Neutrophil (primary cell): ENCODE measurements at regions not wholly inside any gene's neighbourhood (a gene's known extent, or its start where the extent isn't known, plus 50 kb on each side); places are given as distances from the start of the nearest gene placed in this dataset.
"Not testable (repeated sequence)": the region's sequence is repeated elsewhere in the genome, so short reads cannot be mapped to it uniquely, and the experiment has no call there.

Experiments
- H3K27ac ChIP-seq: fragments of 200-600 bp; sonication (generic); 2 replicates; pipeline ENCODE4 v1.5.1; 2016; ENCODE audit warnings: mild to moderate bottlenecking, moderate library complexity
- H3K27me3 ChIP-seq: fragments of 200-600 bp; sonication (generic); 2 replicates; pipeline ENCODE4 v1.6.0; 2016; ENCODE audit warnings: mild to moderate bottlenecking
- H3K36me3 ChIP-seq: fragments of 200-600 bp; sonication (generic); 2 replicates; pipeline ENCODE4 v1.5.1; 2017
- H3K4me1 ChIP-seq, 2 experiments: fragments of 200-600 bp in 1 of 2; sonication (generic) in 1 of 2; 1 replicate in 1 of 2; 2 replicates in 1 of 2; pipeline versions ENCODE4 v1.5.1 to v1.6.1; 2013 to 2016; ENCODE audit warnings: low read depth in 1 of 2, low read length in 1 of 2, mild to moderate bottlenecking in 1 of 2, moderate library complexity in 1 of 2; ENCODE audit not compliant: control insufficient read depth in 1 of 2, insufficient read depth in 1 of 2
- H3K4me3 ChIP-seq, 2 experiments: fragments of 200-600 bp in 1 of 2; sonication (generic) in 1 of 2; 1 replicate in 1 of 2; 2 replicates in 1 of 2; pipeline ENCODE4 v1.5.1; 2013 to 2016; ENCODE audit warnings: low read depth in 1 of 2, low read length in 1 of 2, mild to moderate bottlenecking in 1 of 2, moderate library complexity in 1 of 2
- H3K9me3 ChIP-seq: fragments of 200-600 bp; sonication (generic); 2 replicates; pipeline ENCODE4 v1.5.1; 2016
- TF ChIP-seq, protein P1 (sequence below): fragments of 200-600 bp; sonication (generic); IDR thresholded peaks from 2 replicates; pipeline ENCODE4 v1.5.1; 2016; ENCODE audit warnings: antibody characterized with exemption

DNA sequence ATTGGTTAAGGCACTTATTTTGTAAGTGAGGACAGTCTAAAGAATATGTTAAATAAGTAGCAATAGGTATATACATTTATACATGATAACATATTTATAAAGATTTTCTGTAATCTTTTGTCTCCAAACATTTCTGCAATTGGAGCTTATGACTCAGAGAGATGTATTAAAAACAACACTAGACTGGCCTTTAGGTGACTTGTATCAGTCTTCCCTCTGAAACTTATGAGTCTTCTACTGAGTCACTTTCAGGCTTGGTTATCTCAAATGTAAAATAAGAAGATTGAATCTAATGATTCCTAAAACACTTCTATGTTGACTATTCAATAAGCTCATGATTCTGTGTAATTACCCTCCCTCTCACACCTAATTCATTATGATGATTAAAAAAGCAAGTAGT lies 672.6 kb upstream of the NEGR1 start:
- Histone ChIP-seq H3K4me3 (no peak overlapping the region), H3K27ac (no peak overlapping the region), H3K4me1 (no peaks in the 10 kb centered on the region), H3K27me3 (no peaks in the 10 kb centered on the region), H3K36me3 (no peaks in the 10 kb centered on the region), H3K9me3 (no peaks in the 10 kb centered on the region)
- TF ChIP-seq, protein P1, sequence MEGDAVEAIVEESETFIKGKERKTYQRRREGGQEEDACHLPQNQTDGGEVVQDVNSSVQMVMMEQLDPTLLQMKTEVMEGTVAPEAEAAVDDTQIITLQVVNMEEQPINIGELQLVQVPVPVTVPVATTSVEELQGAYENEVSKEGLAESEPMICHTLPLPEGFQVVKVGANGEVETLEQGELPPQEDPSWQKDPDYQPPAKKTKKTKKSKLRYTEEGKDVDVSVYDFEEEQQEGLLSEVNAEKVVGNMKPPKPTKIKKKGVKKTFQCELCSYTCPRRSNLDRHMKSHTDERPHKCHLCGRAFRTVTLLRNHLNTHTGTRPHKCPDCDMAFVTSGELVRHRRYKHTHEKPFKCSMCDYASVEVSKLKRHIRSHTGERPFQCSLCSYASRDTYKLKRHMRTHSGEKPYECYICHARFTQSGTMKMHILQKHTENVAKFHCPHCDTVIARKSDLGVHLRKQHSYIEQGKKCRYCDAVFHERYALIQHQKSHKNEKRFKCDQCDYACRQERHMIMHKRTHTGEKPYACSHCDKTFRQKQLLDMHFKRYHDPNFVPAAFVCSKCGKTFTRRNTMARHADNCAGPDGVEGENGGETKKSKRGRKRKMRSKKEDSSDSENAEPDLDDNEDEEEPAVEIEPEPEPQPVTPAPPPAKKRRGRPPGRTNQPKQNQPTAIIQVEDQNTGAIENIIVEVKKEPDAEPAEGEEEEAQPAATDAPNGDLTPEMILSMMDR = no peak

GRCh38 chr1:72950900-72951299 lies 668.6 kb upstream of the NEGR1 start:
- not testable (repeated sequence) for H3K27ac ChIP-seq, H3K27me3 ChIP-seq, H3K36me3 ChIP-seq, H3K9me3 ChIP-seq, H3K4me1 ChIP-seq, H3K4me3 ChIP-seq

DNA sequence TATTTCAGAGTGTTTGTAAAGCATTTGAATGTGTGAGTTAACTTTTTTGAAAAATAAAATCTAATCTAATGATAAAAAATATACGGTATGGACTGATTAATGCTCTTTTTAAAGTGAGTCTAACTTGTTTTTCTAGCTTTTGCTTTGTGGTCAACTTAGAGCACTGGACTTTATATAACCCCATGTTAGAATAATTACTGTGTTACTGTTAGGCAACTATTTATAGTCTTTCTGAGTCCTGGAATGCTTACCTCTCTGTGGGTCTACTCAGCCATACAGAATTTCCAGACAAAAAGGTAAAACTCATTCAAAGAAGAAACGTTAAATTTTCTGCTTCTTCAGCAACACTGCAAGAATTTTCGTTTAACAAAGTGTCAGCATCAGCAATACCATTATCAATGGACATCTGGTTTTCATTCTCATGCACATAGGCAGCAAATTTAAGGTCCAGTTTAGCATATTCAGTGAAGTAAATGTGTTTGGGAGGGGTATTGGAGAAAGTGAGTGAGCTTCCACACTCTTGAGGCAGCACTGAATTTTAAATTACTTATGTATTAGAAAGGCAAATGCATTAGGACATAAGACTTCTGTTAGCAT lies 664.7 kb upstream of the NEGR1 start:
- H3K9me3 ChIP-seq = no peaks in the 10 kb centered on the region
- no peak overlapping the region for H3K4me3 ChIP-seq
- no peaks in the 10 kb centered on the region for H3K36me3 ChIP-seq
- H3K4me1 ChIP-seq = no peaks in the 10 kb centered on the region
- H3K27ac ChIP-seq = no peak overlapping the region
- TF ChIP-seq, protein P1 = no peak
- no peaks in the 10 kb centered on the region for H3K27me3 ChIP-seq

DNA sequence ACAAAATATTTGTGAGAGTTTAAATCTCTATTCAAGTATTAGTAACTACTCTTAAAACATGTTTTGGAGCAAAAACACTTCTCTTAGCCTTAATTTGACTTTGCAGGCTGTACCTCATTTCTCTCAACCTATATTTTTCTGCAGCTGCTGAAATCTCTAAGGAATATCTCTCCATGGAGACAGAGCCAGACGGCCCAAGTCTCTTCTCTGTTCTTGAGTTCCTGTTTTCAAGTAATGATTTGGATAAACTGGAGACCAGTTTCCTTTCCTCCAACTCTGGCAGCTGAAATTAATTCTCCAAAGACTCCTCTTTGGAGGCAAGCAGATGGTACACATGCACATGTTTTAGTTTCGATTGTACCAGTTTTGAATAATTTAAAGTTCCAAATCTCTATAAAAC lies 659.7 kb upstream of the NEGR1 start:
- Histone ChIP-seq H3K27ac (no peak overlapping the region), H3K27me3 (no peaks in the 10 kb centered on the region), H3K36me3 (no peaks in the 10 kb centered on the region), H3K4me1 (no peaks in the 10 kb centered on the region), H3K9me3 (no peaks in the 10 kb centered on the region), H3K4me3 (no peak overlapping the region)
- TF ChIP-seq, protein P1 = no peak

DNA sequence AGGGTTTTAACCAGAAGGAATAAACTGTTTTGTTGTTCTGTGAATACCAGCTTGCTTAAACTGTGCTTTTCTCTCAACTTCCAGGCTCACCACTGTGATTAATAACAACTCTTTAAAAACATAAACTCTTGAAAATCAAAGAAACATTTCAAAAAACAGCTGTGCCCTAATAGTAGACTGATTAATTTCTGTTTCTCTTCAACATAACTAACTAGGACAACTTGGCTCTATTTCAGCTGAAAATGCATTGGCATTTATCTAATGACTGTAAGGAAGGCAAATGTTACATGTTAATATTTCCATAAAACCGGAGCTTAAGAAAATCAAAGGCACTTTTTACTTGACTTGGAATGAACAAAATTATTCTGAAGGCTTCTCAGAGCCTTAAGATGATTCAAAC lies 656.1 kb upstream of the NEGR1 start:
- Histone ChIP-seq H3K9me3 (no peaks in the 10 kb centered on the region), H3K36me3 (no peaks in the 10 kb centered on the region), H3K4me3 (no peak overlapping the region), H3K27me3 (no peaks in the 10 kb centered on the region), H3K4me1 (no peaks in the 10 kb centered on the region), H3K27ac (no peak overlapping the region)
- TF ChIP-seq, protein P1 = no peak

- Histone ChIP-seq H3K27ac (no peak overlapping the region), H3K4me1 (no peaks in the 10 kb centered on the region), H3K27me3 (no peaks in the 10 kb centered on the region), H3K9me3 (no peaks in the 10 kb centered on the region), H3K36me3 (no peaks in the 10 kb centered on the region), H3K4me3 (no peak overlapping the region)
- TF ChIP-seq, protein P1 = no peak
These were observed 655.6 kb upstream of the NEGR1 start for GRCh38 chr1:72937905-72938304.
